ENCODE measurements at regions not wholly inside any gene's neighbourhood (a gene's known extent, or its start where the extent isn't known, plus 50 kb on each side); places are given as distances from the start of the nearest gene placed in this dataset.

- no peaks in the 10 kb centered on the region for H3K9me3 ChIP-seq
- H3K27ac Mint-ChIP-seq (ENCODE audit: unreplicated experiment) = no peak overlapping the region
- no peaks in the 10 kb centered on the region for H3K4me1 Mint-ChIP-seq (ENCODE audit: low read depth, unreplicated experiment)
- H3K27me3 Mint-ChIP-seq (ENCODE audit: insufficient read depth, unreplicated experiment) = no peaks in the 10 kb centered on the region
- POLR2A ChIA-PET = no interaction called here
- no TSS peak for BruUV-seq (replicated peaks)
- H3K9me3 Mint-ChIP-seq (ENCODE audit: unreplicated experiment) = no peaks in the 10 kb centered on the region
- DNase-seq = no peak
- TF ChIP-seq, protein P1, sequence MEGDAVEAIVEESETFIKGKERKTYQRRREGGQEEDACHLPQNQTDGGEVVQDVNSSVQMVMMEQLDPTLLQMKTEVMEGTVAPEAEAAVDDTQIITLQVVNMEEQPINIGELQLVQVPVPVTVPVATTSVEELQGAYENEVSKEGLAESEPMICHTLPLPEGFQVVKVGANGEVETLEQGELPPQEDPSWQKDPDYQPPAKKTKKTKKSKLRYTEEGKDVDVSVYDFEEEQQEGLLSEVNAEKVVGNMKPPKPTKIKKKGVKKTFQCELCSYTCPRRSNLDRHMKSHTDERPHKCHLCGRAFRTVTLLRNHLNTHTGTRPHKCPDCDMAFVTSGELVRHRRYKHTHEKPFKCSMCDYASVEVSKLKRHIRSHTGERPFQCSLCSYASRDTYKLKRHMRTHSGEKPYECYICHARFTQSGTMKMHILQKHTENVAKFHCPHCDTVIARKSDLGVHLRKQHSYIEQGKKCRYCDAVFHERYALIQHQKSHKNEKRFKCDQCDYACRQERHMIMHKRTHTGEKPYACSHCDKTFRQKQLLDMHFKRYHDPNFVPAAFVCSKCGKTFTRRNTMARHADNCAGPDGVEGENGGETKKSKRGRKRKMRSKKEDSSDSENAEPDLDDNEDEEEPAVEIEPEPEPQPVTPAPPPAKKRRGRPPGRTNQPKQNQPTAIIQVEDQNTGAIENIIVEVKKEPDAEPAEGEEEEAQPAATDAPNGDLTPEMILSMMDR (IDR thresholded peaks at IDR 0.05; ENCODE audit: insufficient read depth in 1 of 2, low read depth in 1 of 2, low read length in 1 of 2, severe bottlenecking in 1 of 2, unreplicated experiment in 1 of 2) = no peak
- no peaks in the 10 kb centered on the region for H3K27me3 ChIP-seq (replicated peaks; ENCODE audit: control insufficient read depth, insufficient read depth, low read length)
- H3K4me1 ChIP-seq = no peaks in the 10 kb centered on the region
- H3K4me3 Mint-ChIP-seq (ENCODE audit: unreplicated experiment) = no peak overlapping the region
- CTCF ChIA-PET = no interaction called here
- H3K4me3 ChIP-seq (ENCODE audit: low read depth, low read length) = no peak overlapping the region
- H3K36me3 ChIP-seq (ENCODE audit: control insufficient read depth, insufficient read depth, low read length) = no peaks in the 10 kb centered on the region
- H3K36me3 Mint-ChIP-seq (ENCODE audit: insufficient read depth, unreplicated experiment) = no peaks in the 10 kb centered on the region
- intact Hi-C loops (cut with micrococcal nuclease; ENCODE audit: unreplicated experiment) = no loop called here
These were observed 52.8 kb upstream of the PARVA start for GRCh38 chr11:12324585-12324984.

Measured in Caco-2 (cell line).